ENCODE measurements at regions not wholly inside any gene's neighbourhood (a gene's known extent, or its start where the extent isn't known, plus 50 kb on each side); places are given as distances from the start of the nearest gene placed in this dataset.

- Histone ChIP-seq H3K4ac (ENCODE audit: low read depth, low read length) (no peak overlapping the region), H2BK20ac (ENCODE audit: low read depth, low read length) (no peak overlapping the region), H3K79me1 (ENCODE audit: low read depth in 1 of 2, low read length in 2 of 2) (no peaks in the 10 kb centered on the region), H3K4me1 (ENCODE audit: control insufficient read depth, insufficient read depth, low read length) (no peaks in the 10 kb centered on the region), H2AK9ac (replicated peaks; ENCODE audit: low read depth, low read length, poor library complexity) (no peak overlapping the region), H4K20me1 (ENCODE audit: insufficient read depth, low read length) (no peaks in the 10 kb centered on the region), H3K9me3 (ENCODE audit: control insufficient read depth, insufficient read depth, low read length) (no peaks in the 10 kb centered on the region; the same call in 1 of the 2 replicates), H3K18ac (ENCODE audit: low read depth, low read length) (no peak overlapping the region), H2AK5ac (ENCODE audit: low read depth, low read length) (no peak overlapping the region), H3K27me3 (ENCODE audit: control insufficient read depth, insufficient read depth, low read length) (no peaks in the 10 kb centered on the region), H3K14ac (replicated peaks; ENCODE audit: low read depth, low read length) (no peak overlapping the region), H2AFZ (replicated peaks; ENCODE audit: low read length, poor library complexity) (no peak overlapping the region), H4K5ac (ENCODE audit: low read depth, low read length) (no peak overlapping the region), H3K9ac (ENCODE audit: low read depth, low read length) (no peak overlapping the region), H3K9me1 (ENCODE audit: insufficient read depth, low read length) (no peaks in the 10 kb centered on the region), H2BK15ac (ENCODE audit: low read depth, low read length) (no peak overlapping the region), H3K4me2 (ENCODE audit: low read depth, low read length) (no peak overlapping the region), H3K27ac (ENCODE audit: insufficient read depth, low read length) (no peak overlapping the region), H3K4me3 (ENCODE audit: insufficient read depth, low read depth, low read length) (no peak overlapping the region), H3K36me3 (ENCODE audit: control insufficient read depth, insufficient read depth, low read length) (no peaks in the 10 kb centered on the region), H2BK120ac (ENCODE audit: low read depth, low read length) (no peak overlapping the region), H4K8ac (ENCODE audit: low read depth in 2 of 2, low read length in 2 of 2) (no peak overlapping the region), H2BK5ac (ENCODE audit: low read depth, low read length, poor library complexity, severe bottlenecking) (no peak overlapping the region), H4K91ac (ENCODE audit: insufficient read depth, low read depth, low read length) (no peak overlapping the region), H3K23ac (ENCODE audit: low read depth, low read length) (no peak overlapping the region), H3K56ac (ENCODE audit: extremely low read depth, insufficient read depth, low read length) (no peak overlapping the region)
- ChIA-PET CTCF (no interaction called here), POLR2A (ENCODE audit: unreplicated experiment) (no interaction called here)
- dilution Hi-C loops (cut with HindIII; ENCODE audit: low sequenced_read_pairs, unreplicated experiment) (no loop called here), intact Hi-C loops (cut with micrococcal nuclease) (no loop called here), in situ Hi-C loops (cut with MboI; ENCODE audit: low sequenced_read_pairs) (no loop called here)
- ATAC-seq (ENCODE audit: low read depth) (no peak), DNase-seq (no peak)
- BruUV-seq (replicated peaks): no TSS peak
- WGBS, 2 experiments (ENCODE audit: extremely low coverage in 2 of 2, insufficient read length in 1 of 2): no CpG with 5 or more reads among the region's 1 CpG
- TF ChIP-seq FOS (IDR thresholded peaks at IDR 0.05; ENCODE audit: low read depth, low read length): no peak
- no peak for TF ChIP-seq CEBPB (IDR thresholded peaks at IDR 0.05; ENCODE audit: low read depth, low read length)
- TF ChIP-seq MAZ (IDR thresholded peaks at IDR 0.05; ENCODE audit: borderline replicate concordance, low read depth, low read length): no peak
- no peak for TF ChIP-seq MAFK (IDR thresholded peaks at IDR 0.05; ENCODE audit: low read depth, low read length)
- no peak for TF ChIP-seq MXI1 (IDR thresholded peaks at IDR 0.05; ENCODE audit: borderline replicate concordance, low read depth, low read length)
- TF ChIP-seq, protein P1, sequence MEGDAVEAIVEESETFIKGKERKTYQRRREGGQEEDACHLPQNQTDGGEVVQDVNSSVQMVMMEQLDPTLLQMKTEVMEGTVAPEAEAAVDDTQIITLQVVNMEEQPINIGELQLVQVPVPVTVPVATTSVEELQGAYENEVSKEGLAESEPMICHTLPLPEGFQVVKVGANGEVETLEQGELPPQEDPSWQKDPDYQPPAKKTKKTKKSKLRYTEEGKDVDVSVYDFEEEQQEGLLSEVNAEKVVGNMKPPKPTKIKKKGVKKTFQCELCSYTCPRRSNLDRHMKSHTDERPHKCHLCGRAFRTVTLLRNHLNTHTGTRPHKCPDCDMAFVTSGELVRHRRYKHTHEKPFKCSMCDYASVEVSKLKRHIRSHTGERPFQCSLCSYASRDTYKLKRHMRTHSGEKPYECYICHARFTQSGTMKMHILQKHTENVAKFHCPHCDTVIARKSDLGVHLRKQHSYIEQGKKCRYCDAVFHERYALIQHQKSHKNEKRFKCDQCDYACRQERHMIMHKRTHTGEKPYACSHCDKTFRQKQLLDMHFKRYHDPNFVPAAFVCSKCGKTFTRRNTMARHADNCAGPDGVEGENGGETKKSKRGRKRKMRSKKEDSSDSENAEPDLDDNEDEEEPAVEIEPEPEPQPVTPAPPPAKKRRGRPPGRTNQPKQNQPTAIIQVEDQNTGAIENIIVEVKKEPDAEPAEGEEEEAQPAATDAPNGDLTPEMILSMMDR (conservative IDR thresholded peaks at IDR 0.05; ENCODE audit: low read depth, low read length): no peak
- TF ChIP-seq BHLHE40 (IDR thresholded peaks at IDR 0.05; ENCODE audit: low read depth, low read length): no peak
- TF ChIP-seq NFE2L2 (IDR thresholded peaks at IDR 0.05; ENCODE audit: low read depth, low read length): no peak
- TF ChIP-seq CHD1 (IDR thresholded peaks at IDR 0.05; ENCODE audit: low read depth, low read length): no peak
- no peak for TF ChIP-seq RAD21 (IDR thresholded peaks at IDR 0.05; ENCODE audit: low read length)
- no peak for TF ChIP-seq ELK1 (IDR thresholded peaks at IDR 0.05; ENCODE audit: borderline replicate concordance, low read depth, low read length)
- no peak for TF ChIP-seq POLR2A (IDR thresholded peaks at IDR 0.05; ENCODE audit: low read depth, low read length)
- TF ChIP-seq RCOR1 (IDR thresholded peaks at IDR 0.05; ENCODE audit: insufficient replicate concordance, low read length): no peak
- TF ChIP-seq, protein P2, sequence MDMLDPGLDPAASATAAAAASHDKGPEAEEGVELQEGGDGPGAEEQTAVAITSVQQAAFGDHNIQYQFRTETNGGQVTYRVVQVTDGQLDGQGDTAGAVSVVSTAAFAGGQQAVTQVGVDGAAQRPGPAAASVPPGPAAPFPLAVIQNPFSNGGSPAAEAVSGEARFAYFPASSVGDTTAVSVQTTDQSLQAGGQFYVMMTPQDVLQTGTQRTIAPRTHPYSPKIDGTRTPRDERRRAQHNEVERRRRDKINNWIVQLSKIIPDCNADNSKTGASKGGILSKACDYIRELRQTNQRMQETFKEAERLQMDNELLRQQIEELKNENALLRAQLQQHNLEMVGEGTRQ (IDR thresholded peaks at IDR 0.05; ENCODE audit: low read depth, low read length): no peak
These were observed 332.7 kb upstream of the FGF16 start for GRCh38 chrX:77114501-77114900.

Data from IMR-90 (cell line).